Cardiac septum (tissue), 1 donor: ENCODE measurements at regions not wholly inside any gene's neighbourhood (a gene's known extent, or its start where the extent isn't known, plus 50 kb on each side); places are given as distances from the start of the nearest gene placed in this dataset.

ENCODE experiments used
- DNase-seq: peaks from one replicate; pipeline ENCODE4 v3.0.0-alpha.2; 2020; ENCODE audit warnings: low spot score
- intact Hi-C: fragments of 100-400 bp; cut with DNase I; formaldehyde crosslinking; loops from one replicate; pipeline ENCODE4 v1.14.0; 2022
- donor health status: DM: no; HTN: no; CAD: no.

- intact Hi-C loops = no loop called here
- DNase-seq = no peak
These were observed 69.8 kb upstream of the CCN6 start for GRCh38 chr6:111984081-111984480.

GRCh38 chr6:111984516-111985201, 69.2 kb upstream of the CCN6 start:
- DNase-seq = no peak
- intact Hi-C loops = no loop called here

DNA sequence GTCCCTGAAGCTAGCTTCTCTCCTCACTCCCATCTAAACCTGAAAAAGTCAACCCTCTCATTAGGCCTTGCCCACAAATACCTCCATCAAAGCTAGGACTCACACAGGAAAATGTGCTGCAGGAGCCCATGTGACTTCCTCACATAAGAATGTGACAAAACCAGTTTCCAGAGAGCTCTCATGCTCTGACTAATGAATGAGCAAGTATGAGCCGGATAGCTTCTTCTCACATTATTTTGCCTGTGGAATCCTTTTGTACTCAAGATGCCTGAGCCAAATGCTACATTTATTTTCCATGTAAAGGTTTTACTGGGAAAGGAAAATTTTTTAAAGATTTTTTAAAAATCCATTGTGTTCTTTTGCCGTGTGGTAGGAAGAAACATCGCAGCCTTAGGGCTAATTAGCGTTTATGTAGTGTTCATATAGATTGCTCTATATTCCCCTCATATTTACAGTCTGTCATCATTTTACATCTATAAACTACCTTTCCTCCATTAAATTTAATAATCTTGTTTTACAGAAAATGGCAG, 68.6 kb upstream of the CCN6 start:
- intact Hi-C loops = no loop called here
- DNase-seq = no peak

GRCh38 chr6:111986651-111987050, 67.3 kb upstream of the CCN6 start:
- no peak for DNase-seq
- intact Hi-C loops = no loop called here

- DNase-seq = no peak
- intact Hi-C loops = no loop called here
These were observed 66.6 kb upstream of the CCN6 start for GRCh38 chr6:111987295-111987694.

GRCh38 chr6:111988926-111989325, 65.0 kb upstream of the CCN6 start:
- intact Hi-C loops = no loop called here
- no peak for DNase-seq

DNA sequence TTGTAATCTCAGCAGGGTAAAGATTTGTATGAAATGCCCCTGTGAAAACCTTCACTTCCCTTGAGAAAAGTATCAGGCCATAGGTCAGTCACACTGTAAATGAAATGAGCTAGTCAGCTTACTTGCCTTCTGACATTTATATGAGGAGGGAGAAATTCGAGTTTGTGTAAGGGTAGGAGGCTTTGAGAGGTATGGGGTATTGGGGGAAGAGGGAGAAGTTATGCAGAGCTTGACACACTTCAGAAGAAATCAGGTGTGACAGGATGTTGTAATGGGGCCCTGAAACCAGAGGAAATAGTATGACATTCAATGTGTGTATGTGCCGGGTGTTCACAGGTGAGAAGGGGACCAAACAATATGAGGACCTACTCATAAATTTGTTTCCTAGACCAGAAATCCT, 64.2 kb upstream of the CCN6 start:
- intact Hi-C loops = no loop called here
- DNase-seq = no peak

GRCh38 chr6:111990214-111990613, 63.7 kb upstream of the CCN6 start:
- intact Hi-C loops = no loop called here
- no peak for DNase-seq

- DNase-seq = no peak
- intact Hi-C loops = no loop called here
These were observed 61.1 kb upstream of the CCN6 start for GRCh38 chr6:111992851-111993250.

- intact Hi-C loops = no loop called here
- no peak for DNase-seq
These were observed 60.6 kb upstream of the CCN6 start for GRCh38 chr6:111993342-111993741.

GRCh38 chr6:111994791-111995190, 59.1 kb upstream of the CCN6 start:
- no peak for DNase-seq
- intact Hi-C loops = loop anchor here (5.0 kb wide), 1 partner anchor 122 kb away; the partner anchor contains the start of gene FYN

- no peak for DNase-seq
- intact Hi-C loops = loop anchor here (5.0 kb wide), 1 partner anchor 123 kb away; the partner anchor contains the start of gene FYN
These were observed 58.5 kb upstream of the CCN6 start for GRCh38 chr6:111995404-111995803.

- intact Hi-C loops = loop anchor here (2.0 to 5.0 kb wide), 2 partner anchors 46 to 124 kb away; partner anchors contain the start of gene FYN
- no peak for DNase-seq
These were observed 57.6 kb upstream of the CCN6 start for GRCh38 chr6:111996144-111996865.

- peak; percentile 90 for DNase-seq
- intact Hi-C loops = loop anchor here (2.0 to 5.0 kb wide), 2 partner anchors 46 to 125 kb away; partner anchors contain the start of gene FYN
These were observed 56.6 kb upstream of the CCN6 start for GRCh38 chr6:111997078-111997852.

- intact Hi-C loops = loop anchor here (1.0 to 5.0 kb wide), 3 partner anchors 45 to 289 kb away; partner anchors contain the start of gene FYN
- no peak for DNase-seq
These were observed 56.1 kb upstream of the CCN6 start for GRCh38 chr6:111997853-111998208.

DNA sequence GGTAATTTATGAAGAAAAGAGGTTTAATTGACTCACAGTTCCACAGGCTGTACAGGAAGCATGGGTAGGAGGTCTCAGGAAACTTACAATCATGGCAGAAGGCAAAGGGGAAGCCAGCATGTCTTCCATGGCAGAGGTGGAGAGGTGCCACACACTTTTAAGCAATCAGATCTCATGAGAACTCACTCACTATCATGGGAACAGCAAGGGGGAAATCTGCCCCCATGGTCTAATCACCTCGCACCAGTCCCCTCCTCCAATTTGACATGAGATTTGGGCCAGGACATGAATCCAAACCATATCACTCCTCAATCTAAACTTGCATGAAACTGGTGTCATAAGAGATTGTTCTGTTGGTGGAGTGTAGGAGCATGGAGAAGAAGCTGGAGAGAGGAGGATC, 51.6 kb upstream of the CCN6 start:
- intact Hi-C loops = no loop called here
- no peak for DNase-seq
